Endothelial cell of hepatic sinusoid (primary cell): ENCODE measurements at regions not wholly inside any gene's neighbourhood (a gene's known extent, or its start where the extent isn't known, plus 50 kb on each side); places are given as distances from the start of the nearest gene placed in this dataset.
"Not testable (repeated sequence)": the region's sequence is repeated elsewhere in the genome, so short reads cannot be mapped to it uniquely, and the experiment has no call there.

Experiments used
- in situ Hi-C: cut with HindIII; loops from 2 replicates; pipeline ENCODE4 v1.10.0; 2017; ENCODE audit warnings: low sequenced_read_pairs

DNA sequence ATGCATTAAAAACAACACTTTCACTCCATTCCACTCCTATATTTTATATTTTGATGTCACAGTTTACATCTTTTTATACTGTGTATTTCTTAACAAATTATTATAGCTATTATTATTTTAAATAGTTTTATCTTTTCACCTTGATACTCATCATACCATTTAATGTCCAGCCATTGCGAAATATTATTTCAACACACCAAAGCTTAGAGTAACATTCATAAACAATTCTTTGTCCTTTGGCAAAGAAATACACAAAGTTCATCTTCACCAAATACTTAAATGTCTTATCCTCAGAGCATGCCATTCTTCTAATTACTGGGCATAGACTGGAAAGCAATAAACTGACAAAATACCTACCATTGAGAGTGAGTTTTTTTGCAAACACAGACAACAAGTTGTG lies 1963.4 kb upstream of the FLRT2 start:
- in situ Hi-C loops, result no loop called here

- in situ Hi-C loops, result no loop called here
These were observed 1961.8 kb upstream of the FLRT2 start for GRCh38 chr14:83568141-83568540.

- in situ Hi-C loops, result no loop called here
These were observed 1954.6 kb upstream of the FLRT2 start for GRCh38 chr14:83575301-83575700.

GRCh38 chr14:83583201-83583600 lies 1946.7 kb upstream of the FLRT2 start:
- in situ Hi-C loops, result no loop called here

DNA sequence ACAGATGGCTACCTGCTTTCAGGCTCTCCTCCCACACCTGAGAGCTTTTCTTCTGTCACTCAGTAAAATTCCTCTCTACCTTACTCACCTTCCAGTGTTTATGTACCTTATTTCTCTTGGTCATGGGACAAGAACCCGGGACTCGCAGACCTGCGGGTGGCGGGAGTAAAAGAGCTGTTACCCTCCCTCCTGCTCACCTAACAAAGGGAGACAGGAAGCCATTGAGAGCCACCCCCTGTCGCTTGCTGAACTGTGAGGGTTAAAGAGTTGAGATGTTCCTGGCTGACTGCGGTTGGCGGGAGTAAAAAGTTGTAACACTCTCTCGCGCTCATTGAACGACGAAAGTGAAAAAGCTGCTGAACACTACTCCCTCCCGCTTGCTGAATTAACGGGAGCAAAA lies 1935.1 kb upstream of the FLRT2 start:
- in situ Hi-C loops, result no loop called here

- in situ Hi-C loops, result no loop called here
These were observed 1922.3 kb upstream of the FLRT2 start for GRCh38 chr14:83607682-83608081.

GRCh38 chr14:83611491-83611890 lies 1918.5 kb upstream of the FLRT2 start:
- in situ Hi-C loops, result no loop called here

- in situ Hi-C loops, result no loop called here
These were observed 1918.0 kb upstream of the FLRT2 start for GRCh38 chr14:83611906-83612390.

DNA sequence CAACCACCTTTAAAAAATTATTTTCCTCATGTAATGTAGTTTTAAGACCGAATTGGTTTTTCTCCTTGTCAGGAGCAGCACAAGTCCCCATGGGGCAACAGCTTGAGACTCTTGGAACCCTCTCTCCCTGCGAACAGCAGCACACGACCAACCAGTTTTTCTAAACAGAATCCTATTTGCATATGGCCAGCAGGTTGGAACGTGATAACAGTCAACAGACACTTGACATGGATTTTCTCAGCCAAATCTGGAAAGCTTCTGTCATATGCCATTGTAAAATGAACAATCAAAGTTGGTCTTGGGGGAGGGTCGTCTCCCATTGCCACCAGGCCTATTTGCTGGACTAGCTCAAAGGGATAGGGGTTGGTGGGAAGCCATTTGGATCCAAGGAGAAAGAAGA lies 1915.0 kb upstream of the FLRT2 start:
- in situ Hi-C loops, result no loop called here

- in situ Hi-C loops, result no loop called here
These were observed 1905.4 kb upstream of the FLRT2 start for GRCh38 chr14:83624541-83624940.

- in situ Hi-C loops, result no loop called here
These were observed 1897.6 kb upstream of the FLRT2 start for GRCh38 chr14:83632375-83632774.

GRCh38 chr14:83638748-83639504 lies 1891.0 kb upstream of the FLRT2 start:
- in situ Hi-C loops, result no loop called here

- in situ Hi-C loops, result not testable (repeated sequence)
These were observed 1890.5 kb upstream of the FLRT2 start for GRCh38 chr14:83639505-83639875.

DNA sequence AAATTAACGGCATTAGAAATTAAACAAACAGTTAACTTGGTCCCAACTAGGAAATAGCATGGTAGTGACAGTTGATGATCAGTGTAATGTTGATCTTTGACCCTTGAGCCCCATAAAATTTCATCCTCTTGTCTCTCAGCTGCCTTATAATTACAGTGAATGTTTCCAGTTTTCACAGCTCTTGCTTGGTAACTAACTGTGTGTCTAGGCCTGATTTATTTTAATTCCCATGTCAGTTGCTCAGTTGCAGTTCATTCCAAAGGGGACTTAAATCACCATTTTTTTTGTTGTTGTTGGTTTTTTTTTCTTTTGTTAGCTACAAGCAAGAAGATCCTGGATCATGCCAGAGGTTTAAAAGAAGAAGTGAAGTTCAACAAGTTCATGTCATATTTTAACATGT lies 1883.7 kb upstream of the FLRT2 start:
- in situ Hi-C loops, result no loop called here

DNA sequence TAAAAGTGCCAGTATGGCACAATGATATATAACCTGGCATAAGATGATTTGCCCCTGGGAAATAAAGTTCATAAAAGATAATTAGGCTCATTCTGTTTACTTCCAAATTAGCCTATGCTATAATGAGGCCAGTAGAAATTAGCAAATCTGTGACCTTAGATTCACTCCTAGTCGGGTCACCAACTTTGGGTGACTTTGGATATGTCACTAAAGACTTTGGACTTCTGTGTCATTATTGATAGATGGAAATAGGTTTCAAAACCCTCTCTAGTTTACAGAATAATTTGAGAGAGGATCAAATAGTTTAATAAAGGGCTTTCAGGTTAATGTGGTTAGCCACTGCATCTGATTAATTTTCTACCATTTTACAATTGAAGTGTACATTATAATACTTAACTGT lies 1869.3 kb upstream of the FLRT2 start:
- in situ Hi-C loops, result no loop called here

DNA sequence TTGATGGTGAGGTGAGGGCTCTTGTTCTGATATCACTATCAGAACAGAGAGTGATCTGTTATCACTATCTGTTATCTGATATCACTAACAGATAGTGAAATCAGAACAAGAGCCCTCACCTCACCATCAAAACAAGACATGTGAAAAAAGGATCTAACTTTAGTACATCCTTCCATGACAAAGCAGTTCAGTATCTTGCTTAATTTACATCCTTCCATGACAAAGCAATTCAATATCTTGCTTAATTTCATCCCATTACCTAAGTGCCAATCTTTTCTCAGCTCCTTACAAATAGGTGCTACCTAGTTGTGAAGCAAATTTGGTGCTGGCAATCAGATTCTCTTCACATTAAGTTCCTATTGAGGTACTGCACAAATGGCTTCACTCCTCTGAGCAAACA lies 1865.6 kb upstream of the FLRT2 start:
- in situ Hi-C loops, result no loop called here

- in situ Hi-C loops, result no loop called here
These were observed 1840.7 kb upstream of the FLRT2 start for GRCh38 chr14:83689265-83689664.

DNA sequence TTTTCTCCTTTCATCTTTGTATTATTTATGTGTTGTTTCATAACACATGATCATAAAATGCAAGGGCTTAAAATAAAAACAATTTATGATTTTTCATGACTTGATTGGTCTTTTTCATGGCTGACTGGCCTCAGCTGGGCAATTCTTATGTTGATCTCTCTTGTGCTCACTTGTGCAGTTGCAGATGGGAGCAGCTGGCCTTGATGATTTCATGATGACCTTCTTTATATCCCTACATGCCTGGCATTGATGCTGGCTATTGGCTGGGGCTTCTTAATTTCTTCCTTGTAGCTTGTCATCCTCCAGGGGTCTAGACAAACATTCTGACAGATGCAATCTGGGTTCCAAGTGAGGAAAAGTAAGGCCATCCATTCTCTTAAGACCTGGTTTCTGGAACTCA lies 1832.8 kb upstream of the FLRT2 start:
- in situ Hi-C loops, result no loop called here

DNA sequence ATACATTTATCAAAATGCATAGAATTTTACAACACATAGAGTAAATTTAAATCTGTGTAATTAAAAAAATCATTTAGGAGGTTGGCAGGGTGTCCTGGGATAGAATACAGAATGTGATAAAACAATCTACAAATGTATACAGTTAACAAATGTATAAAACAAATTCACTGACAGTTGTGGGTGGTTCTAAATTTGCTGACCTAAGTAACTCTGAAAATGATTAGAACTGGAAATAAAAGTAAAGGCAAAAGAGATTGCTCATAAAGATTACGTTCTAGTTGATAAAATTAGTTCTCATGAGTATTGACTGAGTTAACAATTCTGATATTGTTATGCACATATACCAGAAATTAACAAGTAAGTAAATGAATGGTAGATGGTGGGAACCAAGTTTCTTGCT lies 1827.3 kb upstream of the FLRT2 start:
- in situ Hi-C loops, result no loop called here

GRCh38 chr14:83706231-83706954 lies 1823.6 kb upstream of the FLRT2 start:
- in situ Hi-C loops, result no loop called here

DNA sequence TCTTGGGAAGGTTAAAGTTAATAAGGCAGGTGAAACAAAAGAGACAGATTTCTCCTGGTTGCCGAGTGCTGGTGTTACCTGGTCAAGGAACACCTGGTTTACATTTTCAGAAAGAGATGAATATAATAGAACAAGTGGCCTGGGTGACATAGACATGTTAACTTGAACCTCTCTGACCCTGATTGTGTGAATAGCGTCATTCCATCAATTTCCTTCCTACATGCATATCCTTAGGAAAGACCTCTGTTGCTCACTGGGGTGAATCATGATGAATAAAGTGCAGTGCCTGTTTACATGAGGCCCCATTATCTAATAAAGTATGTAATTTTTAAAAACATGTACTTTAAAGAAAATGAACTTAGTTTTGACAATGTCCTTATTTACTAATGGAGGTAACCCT lies 1822.9 kb upstream of the FLRT2 start:
- in situ Hi-C loops, result no loop called here

- in situ Hi-C loops, result no loop called here
These were observed 1820.8 kb upstream of the FLRT2 start for GRCh38 chr14:83709116-83709515.
